Activated T-cell treated with anti-CD3 and anti-CD28 coated beads, Interleukin-2, amount 50 U/mL, for 72 hours (primary cell): ENCODE measurements at regions not wholly inside any gene's neighbourhood (a gene's known extent, or its start where the extent isn't known, plus 50 kb on each side); places are given as distances from the start of the nearest gene placed in this dataset.
"Not testable (repeated sequence)": the region's sequence is repeated elsewhere in the genome, so short reads cannot be mapped to it uniquely, and the experiment has no call there.

Experiments used
- ATAC-seq, 2 donors: fragments of 150-1000 bp; cut with Tn5 transposase; replicated peaks in 1 of 2; 2 replicates each; pipeline ENCODE4 v1.10.0; 2021; ENCODE audit warnings: moderate library complexity in 2 of 2, mild to moderate bottlenecking in 1 of 2
- DNase-seq, 2 donors: peaks; one replicate each; pipeline ENCODE4 v3.0.0; 2021 to 2022; ENCODE audit warnings: mixed read lengths in 1 of 2
- H3K27ac Mint-ChIP-seq: one replicate; pipeline ENCODE4 v1.8.0; 2022; ENCODE audit warnings: mild to moderate bottlenecking, moderate library complexity, mixed read lengths
- H3K27me3 Mint-ChIP-seq: one replicate; pipeline ENCODE4 v1.8.0; 2022; ENCODE audit warnings: low read depth, mixed read lengths
- H3K36me3 Mint-ChIP-seq, 2 donors: one replicate each; pipeline ENCODE4 v1.8.0; 2022; ENCODE audit warnings: mixed read lengths in 2 of 2, mild to moderate bottlenecking in 1 of 2; ENCODE audit not compliant: insufficient read depth in 2 of 2
- H3K4me1 Mint-ChIP-seq: one replicate; pipeline ENCODE4 v1.8.0; 2022; ENCODE audit warnings: low read depth, mixed read lengths
- H3K4me3 Mint-ChIP-seq, 2 donors: one replicate each; pipeline ENCODE4 v1.8.0; 2022; ENCODE audit warnings: mild to moderate bottlenecking in 2 of 2, mixed read lengths in 2 of 2, moderate library complexity in 2 of 2
- H3K9me3 Mint-ChIP-seq, 2 donors: one replicate each; pipeline ENCODE4 v1.8.0; 2022; ENCODE audit warnings: mixed read lengths in 2 of 2

GRCh38 chr5:100026606-100027005 lies 508.6 kb upstream of the FAM174A start:
- H3K9me3 Mint-ChIP-seq, result peaks cover 3 to 4% of the 10 kb centered on the region in 2 donors
- no peaks in the 10 kb centered on the region for H3K36me3 Mint-ChIP-seq
- no peaks in the 10 kb centered on the region for H3K27me3 Mint-ChIP-seq
- DNase-seq, result no peak
- H3K4me3 Mint-ChIP-seq, result no peak overlapping the region
- no peaks in the 10 kb centered on the region for H3K4me1 Mint-ChIP-seq
- no peak for ATAC-seq
- H3K27ac Mint-ChIP-seq, result no peak overlapping the region

DNA sequence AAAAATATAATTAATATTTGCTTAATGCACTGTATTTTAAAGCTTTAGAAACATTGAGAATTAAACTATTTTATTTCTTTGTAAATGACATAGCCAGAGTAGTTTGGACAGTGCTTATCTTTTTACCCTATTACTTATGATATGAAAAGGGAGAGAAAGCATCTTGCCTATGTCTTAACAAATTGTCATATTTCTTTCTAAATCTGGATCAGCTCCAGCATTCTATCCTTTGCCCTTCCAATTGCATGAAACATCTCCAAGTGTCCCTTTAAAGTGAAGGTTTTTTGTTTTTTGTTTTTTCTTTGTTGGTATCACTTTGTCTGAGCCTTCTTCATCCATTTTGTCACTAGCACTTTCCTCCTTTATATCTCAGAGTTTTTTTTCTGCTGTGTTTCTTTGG lies 511.6 kb upstream of the FAM174A start:
- H3K9me3 Mint-ChIP-seq, result peaks cover 0 to 6% of the 10 kb centered on the region in 2 donors
- no peak overlapping the region for H3K4me3 Mint-ChIP-seq
- ATAC-seq (no peak), DNase-seq (no peak)
- H3K36me3 Mint-ChIP-seq, result no peaks in the 10 kb centered on the region
- H3K27ac Mint-ChIP-seq, result no peak overlapping the region
- no peaks in the 10 kb centered on the region for H3K27me3 Mint-ChIP-seq
- H3K4me1 Mint-ChIP-seq, result no peaks in the 10 kb centered on the region

- peaks cover 2 to 3% of the 10 kb centered on the region in 2 donors for H3K9me3 Mint-ChIP-seq
- no peak for ATAC-seq
- no peaks in the 10 kb centered on the region for H3K4me1 Mint-ChIP-seq
- no peaks in the 10 kb centered on the region for H3K36me3 Mint-ChIP-seq
- no peak for DNase-seq
- H3K27me3 Mint-ChIP-seq, result no peaks in the 10 kb centered on the region
- H3K4me3 Mint-ChIP-seq, result no peak overlapping the region
- H3K27ac Mint-ChIP-seq, result no peak overlapping the region
Observed at GRCh38 chr5:100017520-100018262, 517.5 kb upstream of the FAM174A start.

- DNase-seq, H3K27ac Mint-ChIP-seq, H3K36me3 Mint-ChIP-seq, H3K4me1 Mint-ChIP-seq, ATAC-seq, H3K27me3 Mint-ChIP-seq, H3K9me3 Mint-ChIP-seq, H3K4me3 Mint-ChIP-seq: not testable (repeated sequence)
Observed at GRCh38 chr5:100013305-100013704, 521.9 kb upstream of the FAM174A start.

GRCh38 chr5:100011160-100011559 lies 524.0 kb upstream of the FAM174A start:
- H3K36me3 Mint-ChIP-seq, H3K4me1 Mint-ChIP-seq: not testable (repeated sequence)

GRCh38 chr5:100004969-100005368 lies 530.2 kb upstream of the FAM174A start:
- H3K4me1 Mint-ChIP-seq, result no peaks in the 10 kb centered on the region
- no peak overlapping the region for H3K4me3 Mint-ChIP-seq
- no peak for DNase-seq
- no peak overlapping the region for H3K27ac Mint-ChIP-seq
- H3K36me3 Mint-ChIP-seq, result no peaks in the 10 kb centered on the region
- H3K9me3 Mint-ChIP-seq, result peaks cover 6 to 7% of the 10 kb centered on the region in 2 donors
- no peak for ATAC-seq
- H3K27me3 Mint-ChIP-seq, result no peaks in the 10 kb centered on the region

More at GRCh38 chr5:100011160-100011559, 524.0 kb upstream of the FAM174A start:
- H3K27me3 Mint-ChIP-seq, ATAC-seq, H3K9me3 Mint-ChIP-seq, H3K27ac Mint-ChIP-seq, H3K4me3 Mint-ChIP-seq, DNase-seq: not testable (repeated sequence)

DNA sequence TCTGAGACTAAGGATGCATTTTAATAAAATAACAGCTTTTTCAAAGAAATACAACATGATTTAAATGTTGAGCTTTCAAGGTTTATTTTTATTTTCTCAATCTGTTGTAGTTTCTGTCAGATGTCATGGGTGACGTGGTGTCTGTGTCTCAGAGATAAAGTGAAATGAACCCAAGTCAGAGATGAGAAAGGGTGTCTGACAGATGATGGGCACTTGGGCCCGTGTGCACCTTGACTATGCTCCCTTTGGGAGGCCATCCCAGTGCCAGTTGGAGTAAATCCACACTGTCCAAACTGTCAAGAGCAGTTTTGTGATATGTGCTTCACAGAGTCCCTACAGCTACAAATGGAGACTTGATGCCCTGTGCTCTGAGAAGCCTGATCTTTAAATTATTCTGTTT lies 536.9 kb upstream of the FAM174A start:
- no peak for ATAC-seq
- no peak overlapping the region for H3K4me3 Mint-ChIP-seq

GRCh38 chr5:99995407-99995806 lies 539.8 kb upstream of the FAM174A start:
- Mint-ChIP-seq H3K27me3 (no peaks in the 10 kb centered on the region), H3K36me3 (no peaks in the 10 kb centered on the region), H3K4me3 (no peak overlapping the region), H3K4me1 (no peaks in the 10 kb centered on the region), H3K27ac (no peak overlapping the region), H3K9me3 (peaks cover 0 to 4% of the 10 kb centered on the region in 2 donors)
- ATAC-seq (no peak), DNase-seq (no peak)

More for the DNA sequence above, 536.9 kb upstream of the FAM174A start:
- Mint-ChIP-seq H3K27me3 (no peaks in the 10 kb centered on the region), H3K9me3 (peaks cover 3 to 8% of the 10 kb centered on the region in 2 donors), H3K4me1 (no peaks in the 10 kb centered on the region), H3K27ac (no peak overlapping the region), H3K36me3 (no peaks in the 10 kb centered on the region)
- DNase-seq, result no peak

DNA sequence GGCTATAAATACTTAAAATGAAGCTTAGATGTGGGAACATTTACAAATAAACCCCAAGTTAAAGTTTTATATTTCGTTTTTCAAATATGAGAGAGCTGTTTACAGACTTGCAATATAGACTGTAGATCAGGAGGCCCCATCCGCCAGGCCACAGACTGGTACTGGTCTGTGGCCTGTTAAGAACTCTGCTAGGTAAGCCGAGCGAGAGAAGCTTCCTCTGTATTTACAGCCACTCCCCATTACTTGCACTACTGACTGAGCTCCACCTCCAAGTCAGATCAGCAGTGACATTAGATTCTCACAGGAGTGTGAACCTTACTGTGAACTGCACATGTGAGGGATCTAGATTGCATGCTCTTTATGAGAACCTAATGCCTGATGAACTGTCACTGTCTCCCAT lies 561.4 kb upstream of the FAM174A start:
- no peak overlapping the region for H3K27ac Mint-ChIP-seq
- DNase-seq, result no peak
- peaks cover 2% of the 10 kb centered on the region in 2 donors for H3K9me3 Mint-ChIP-seq
- no peaks in the 10 kb centered on the region for H3K36me3 Mint-ChIP-seq
- ATAC-seq, result no peak
- H3K4me3 Mint-ChIP-seq, result no peak overlapping the region
- no peaks in the 10 kb centered on the region for H3K27me3 Mint-ChIP-seq
- H3K4me1 Mint-ChIP-seq, result no peaks in the 10 kb centered on the region

DNA sequence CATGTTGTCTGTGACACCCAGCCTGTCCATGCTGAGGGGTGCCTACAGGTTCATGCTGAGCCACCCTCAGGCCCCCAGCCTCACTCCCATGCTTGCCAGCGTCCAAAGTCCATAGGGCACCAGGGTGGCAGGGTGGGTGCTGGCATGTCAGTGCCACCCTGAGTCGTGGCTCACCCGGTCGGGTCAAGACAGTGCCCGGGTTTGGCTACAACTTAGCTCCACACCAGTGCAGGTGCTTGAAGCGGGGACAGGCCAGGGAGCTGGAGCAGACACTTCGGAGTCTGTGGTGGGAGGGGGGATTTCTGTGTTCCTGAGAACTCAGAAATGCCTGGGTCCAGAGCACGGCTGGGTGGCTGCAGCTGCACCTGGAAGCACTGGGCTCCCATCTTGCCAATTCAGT lies 579.2 kb upstream of the FAM174A start:
- Mint-ChIP-seq H3K27ac (no peak overlapping the region), H3K9me3 (peaks cover 1 to 2% of the 10 kb centered on the region in 2 donors), H3K4me1 (no peaks in the 10 kb centered on the region), H3K27me3 (no peaks in the 10 kb centered on the region), H3K4me3 (no peak overlapping the region), H3K36me3 (no peaks in the 10 kb centered on the region)
- DNase-seq (no peak), ATAC-seq (no peak)

- no peak overlapping the region for H3K27ac Mint-ChIP-seq
- DNase-seq, result no peak
- peaks cover 1 to 2% of the 10 kb centered on the region in 2 donors for H3K9me3 Mint-ChIP-seq
- no peaks in the 10 kb centered on the region for H3K36me3 Mint-ChIP-seq
- no peaks in the 10 kb centered on the region for H3K27me3 Mint-ChIP-seq
- H3K4me1 Mint-ChIP-seq, result no peaks in the 10 kb centered on the region
- no peak for ATAC-seq
- H3K4me3 Mint-ChIP-seq, result no peak overlapping the region
Observed at GRCh38 chr5:99955006-99955405, 580.2 kb upstream of the FAM174A start.

DNA sequence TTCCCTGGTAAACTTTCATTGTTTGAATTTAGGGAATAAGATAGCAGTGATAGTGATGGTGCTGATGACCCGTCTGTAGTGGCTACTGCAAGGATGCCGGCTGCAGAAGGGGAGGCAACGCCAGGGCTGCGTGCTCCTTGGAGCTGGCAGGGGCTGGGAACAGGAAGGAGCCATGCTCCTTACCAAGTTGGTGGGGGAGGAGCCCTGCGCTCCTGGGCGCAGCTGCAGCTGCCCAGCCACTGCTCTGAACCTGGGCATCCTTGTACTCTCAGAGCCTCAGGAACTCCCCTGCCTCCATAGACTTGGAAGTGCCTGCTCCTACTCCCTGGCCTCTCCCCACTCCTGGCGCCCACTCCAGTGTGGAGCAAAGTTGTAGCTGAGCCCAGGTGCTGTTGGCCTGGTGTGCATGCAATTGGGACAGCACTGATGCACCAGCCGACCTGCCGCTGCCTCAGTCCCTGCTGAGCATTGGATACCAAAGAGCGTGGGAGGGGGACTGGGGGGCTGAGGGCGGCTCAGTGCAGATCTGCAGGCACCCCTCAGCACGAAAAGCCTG lies 585.1 kb upstream of the FAM174A start:
- Mint-ChIP-seq H3K4me3 (no peak overlapping the region), H3K4me1 (no peaks in the 10 kb centered on the region), H3K27ac (no peak overlapping the region), H3K36me3 (no peaks in the 10 kb centered on the region), H3K9me3 (peaks cover 0 to 1% of the 10 kb centered on the region in 2 donors), H3K27me3 (no peaks in the 10 kb centered on the region)
- ATAC-seq (no peak), DNase-seq (no peak)

DNA sequence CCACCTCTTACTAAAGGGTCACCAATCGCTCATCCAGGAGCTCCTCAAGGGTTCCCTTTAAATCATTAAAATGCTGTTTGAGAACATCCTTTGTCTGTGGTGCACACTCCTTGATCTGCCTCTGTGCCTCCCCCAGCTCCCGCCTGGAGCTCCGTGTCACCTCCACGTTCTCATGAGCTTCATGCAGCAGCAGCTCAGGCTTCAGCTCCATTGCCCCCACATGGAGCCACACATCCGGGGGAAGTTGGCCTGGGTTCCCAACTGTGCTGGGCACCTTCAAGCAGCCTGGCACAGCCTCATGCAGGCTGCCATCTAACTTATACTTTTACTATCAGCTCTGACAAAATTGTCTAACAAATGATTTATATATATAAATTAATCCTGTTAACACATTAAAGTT lies 585.8 kb upstream of the FAM174A start:
- no peak overlapping the region for H3K27ac Mint-ChIP-seq
- DNase-seq (no peak), ATAC-seq (no peak)
- H3K27me3 Mint-ChIP-seq, result no peaks in the 10 kb centered on the region
- H3K9me3 Mint-ChIP-seq, result peaks cover 0 to 1% of the 10 kb centered on the region in 2 donors
- H3K4me1 Mint-ChIP-seq, result no peaks in the 10 kb centered on the region
- H3K4me3 Mint-ChIP-seq, result no peak overlapping the region
- H3K36me3 Mint-ChIP-seq, result no peaks in the 10 kb centered on the region

DNA sequence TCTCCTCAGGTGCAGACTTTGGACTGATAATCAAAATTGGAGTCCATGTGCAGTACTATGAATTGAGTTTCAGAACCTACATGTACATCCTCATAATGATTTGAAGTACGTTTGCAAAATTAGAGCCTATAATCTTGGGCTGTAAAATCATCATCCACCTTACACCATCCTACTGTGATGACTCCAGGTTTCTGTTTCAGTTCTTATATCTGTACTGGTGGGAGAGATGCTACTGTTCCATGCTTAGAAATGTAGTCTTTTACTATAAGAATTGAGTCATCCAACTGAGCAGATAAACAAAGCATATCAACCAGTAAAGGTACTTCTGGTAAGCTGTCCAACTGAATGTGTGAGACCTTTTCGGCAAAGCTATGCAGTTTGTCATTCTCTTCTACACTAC lies 586.3 kb upstream of the FAM174A start:
- H3K27ac Mint-ChIP-seq, result no peak overlapping the region
- DNase-seq, result no peak
- no peak overlapping the region for H3K4me3 Mint-ChIP-seq
- no peaks in the 10 kb centered on the region for H3K36me3 Mint-ChIP-seq
- peaks cover 0 to 1% of the 10 kb centered on the region in 2 donors for H3K9me3 Mint-ChIP-seq
- ATAC-seq, result peak in 1 of 2 donors; percentile 36
- no peaks in the 10 kb centered on the region for H3K27me3 Mint-ChIP-seq
- no peaks in the 10 kb centered on the region for H3K4me1 Mint-ChIP-seq
